ENCODE measurements at regions not wholly inside any gene's neighbourhood (a gene's known extent, or its start where the extent isn't known, plus 50 kb on each side); places are given as distances from the start of the nearest gene placed in this dataset.

DNA sequence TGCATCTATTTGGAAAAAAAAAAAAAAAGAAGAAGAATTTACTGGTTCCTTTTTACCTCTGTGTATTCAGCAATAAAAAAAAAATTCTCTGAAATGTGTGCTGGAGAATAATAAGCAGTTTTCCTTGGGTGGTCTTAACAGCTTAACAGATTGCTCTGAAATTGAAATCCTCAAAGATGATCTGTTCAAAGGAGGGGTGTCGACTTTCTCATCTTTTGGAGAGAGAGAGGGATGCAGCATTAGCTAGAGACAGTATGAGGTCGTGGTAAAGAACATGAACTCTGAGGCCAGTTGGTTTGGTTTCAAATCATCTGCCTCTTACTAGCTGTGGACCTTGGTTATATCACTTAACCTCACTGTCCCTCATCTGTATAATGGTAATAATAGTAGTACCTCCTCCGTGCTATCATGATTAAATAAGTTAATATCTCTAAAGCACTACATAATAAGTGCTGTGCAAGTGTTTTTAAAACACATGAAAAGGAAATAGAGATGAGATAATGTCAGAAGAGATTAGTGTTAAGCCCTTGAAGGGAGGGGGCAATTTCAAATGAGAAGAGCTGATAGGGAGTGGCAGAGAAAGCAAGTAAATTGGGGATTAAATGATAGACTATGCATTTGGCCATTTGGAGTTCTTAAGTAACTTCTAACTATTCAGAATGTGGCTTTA, 109.9 kb upstream of the LIMCH1 start:
- no peak for TF ChIP-seq POLR2AphosphoS5 (IDR thresholded peaks at IDR 0.05)
- TF ChIP-seq, protein P1, sequence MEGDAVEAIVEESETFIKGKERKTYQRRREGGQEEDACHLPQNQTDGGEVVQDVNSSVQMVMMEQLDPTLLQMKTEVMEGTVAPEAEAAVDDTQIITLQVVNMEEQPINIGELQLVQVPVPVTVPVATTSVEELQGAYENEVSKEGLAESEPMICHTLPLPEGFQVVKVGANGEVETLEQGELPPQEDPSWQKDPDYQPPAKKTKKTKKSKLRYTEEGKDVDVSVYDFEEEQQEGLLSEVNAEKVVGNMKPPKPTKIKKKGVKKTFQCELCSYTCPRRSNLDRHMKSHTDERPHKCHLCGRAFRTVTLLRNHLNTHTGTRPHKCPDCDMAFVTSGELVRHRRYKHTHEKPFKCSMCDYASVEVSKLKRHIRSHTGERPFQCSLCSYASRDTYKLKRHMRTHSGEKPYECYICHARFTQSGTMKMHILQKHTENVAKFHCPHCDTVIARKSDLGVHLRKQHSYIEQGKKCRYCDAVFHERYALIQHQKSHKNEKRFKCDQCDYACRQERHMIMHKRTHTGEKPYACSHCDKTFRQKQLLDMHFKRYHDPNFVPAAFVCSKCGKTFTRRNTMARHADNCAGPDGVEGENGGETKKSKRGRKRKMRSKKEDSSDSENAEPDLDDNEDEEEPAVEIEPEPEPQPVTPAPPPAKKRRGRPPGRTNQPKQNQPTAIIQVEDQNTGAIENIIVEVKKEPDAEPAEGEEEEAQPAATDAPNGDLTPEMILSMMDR (IDR thresholded peaks at IDR 0.05): no peak
- TF ChIP-seq POLR2A (IDR thresholded peaks at IDR 0.05): no peak
- no peak for TF ChIP-seq EP300 (IDR thresholded peaks at IDR 0.05)

All from sigmoid colon (tissue), 4 donors.